Activated naive CD4-positive, alpha-beta T cell treated with anti-CD3 and anti-CD28 coated beads, Interleukin-2, amount 50 U/mL, for 72 hours (primary cell): ENCODE measurements at regions not wholly inside any gene's neighbourhood (a gene's known extent, or its start where the extent isn't known, plus 50 kb on each side); places are given as distances from the start of the nearest gene placed in this dataset.

Experiments used
- ATAC-seq, 2 donors: fragments of 150-1000 bp; cut with Tn5 transposase; 2 replicates each; pipeline ENCODE4 v1.10.0; 2021; ENCODE audit warnings: mild to moderate bottlenecking in 2 of 2, moderate library complexity in 2 of 2
- DNase-seq, 2 donors: peaks; one replicate each; pipeline ENCODE4 v3.0.0; 2021 to 2022; ENCODE audit warnings: low spot score in 2 of 2
- H3K27ac Mint-ChIP-seq, 2 donors: one replicate each; pipeline ENCODE4 v1.8.0; 2022; ENCODE audit warnings: mild to moderate bottlenecking in 2 of 2, mixed read lengths in 2 of 2
- H3K36me3 Mint-ChIP-seq, 2 donors: one replicate each; pipeline ENCODE4 v1.8.0; 2022; ENCODE audit warnings: mixed read lengths in 2 of 2
- H3K9me3 Mint-ChIP-seq, 2 donors: one replicate each; pipeline ENCODE4 v1.8.0; 2022; ENCODE audit warnings: mixed read lengths in 2 of 2

- H3K27ac Mint-ChIP-seq, result no peak overlapping the region
- ATAC-seq (no peak), DNase-seq (no peak)
- H3K9me3 Mint-ChIP-seq, result peaks cover 0 to 6% of the 10 kb centered on the region in 2 donors
- H3K36me3 Mint-ChIP-seq, result no peaks in the 10 kb centered on the region
Observed at GRCh38 chr16:9306753-9307152, 215.3 kb downstream of the HAPSTR1 start.

DNA sequence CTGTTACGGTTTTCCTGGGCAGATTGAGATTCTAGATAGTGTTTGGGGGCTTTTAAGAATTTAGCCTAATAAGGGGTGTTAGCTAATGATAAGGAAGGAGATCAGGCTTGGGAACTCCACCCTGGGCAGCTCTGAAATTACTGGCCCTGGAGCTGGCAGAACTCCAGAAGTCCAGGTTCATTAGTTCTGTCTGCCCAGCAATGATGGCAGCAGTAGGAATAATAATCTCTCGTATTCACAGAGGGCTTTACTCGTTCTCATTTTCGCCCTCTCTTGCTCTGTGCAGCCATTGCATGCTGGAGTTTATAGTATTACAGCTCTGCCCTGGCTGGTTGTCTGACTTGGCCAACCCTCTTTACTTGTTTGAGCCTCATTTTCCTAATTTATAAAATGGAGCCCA lies 216.0 kb downstream of the HAPSTR1 start:
- Mint-ChIP-seq H3K36me3 (no peaks in the 10 kb centered on the region), H3K9me3 (peaks cover 0 to 10% of the 10 kb centered on the region in 2 donors), H3K27ac (no peak overlapping the region)
- DNase-seq, result no peak
- ATAC-seq, result no peak

DNA sequence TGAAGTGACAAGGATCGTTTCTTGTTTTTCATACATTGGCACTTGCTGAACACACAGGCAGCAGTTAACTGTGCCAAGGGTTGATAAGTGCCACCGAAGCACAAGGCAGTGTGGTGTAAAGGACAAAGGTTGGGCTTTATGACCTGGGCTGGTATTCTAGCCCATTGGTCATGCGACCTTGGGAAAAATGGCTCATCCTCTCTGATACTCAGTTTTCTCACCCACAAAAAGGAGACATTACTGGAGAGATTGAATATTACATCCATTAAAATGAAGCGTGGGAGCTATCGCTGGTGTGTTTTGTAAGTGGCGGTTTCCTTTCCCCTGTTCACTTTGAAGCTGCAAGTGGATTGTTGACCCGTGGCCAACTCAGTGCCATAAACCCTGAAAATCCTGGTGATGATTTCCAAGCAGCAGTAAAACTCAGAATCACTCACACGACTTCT lies 216.9 kb downstream of the HAPSTR1 start:
- H3K9me3 Mint-ChIP-seq, result peaks cover 0 to 10% of the 10 kb centered on the region in 2 donors
- no peak overlapping the region for H3K27ac Mint-ChIP-seq
- H3K36me3 Mint-ChIP-seq, result peaks cover 0 to 4% of the 10 kb centered on the region in 2 donors
- DNase-seq, result no peak
- no peak for ATAC-seq

GRCh38 chr16:9308850-9309249 lies 217.4 kb downstream of the HAPSTR1 start:
- DNase-seq (no peak), ATAC-seq (no peak)
- Mint-ChIP-seq H3K27ac (no peak overlapping the region), H3K36me3 (peaks cover 0 to 7% of the 10 kb centered on the region in 2 donors), H3K9me3 (peaks cover 5 to 14% of the 10 kb centered on the region in 2 donors)

DNA sequence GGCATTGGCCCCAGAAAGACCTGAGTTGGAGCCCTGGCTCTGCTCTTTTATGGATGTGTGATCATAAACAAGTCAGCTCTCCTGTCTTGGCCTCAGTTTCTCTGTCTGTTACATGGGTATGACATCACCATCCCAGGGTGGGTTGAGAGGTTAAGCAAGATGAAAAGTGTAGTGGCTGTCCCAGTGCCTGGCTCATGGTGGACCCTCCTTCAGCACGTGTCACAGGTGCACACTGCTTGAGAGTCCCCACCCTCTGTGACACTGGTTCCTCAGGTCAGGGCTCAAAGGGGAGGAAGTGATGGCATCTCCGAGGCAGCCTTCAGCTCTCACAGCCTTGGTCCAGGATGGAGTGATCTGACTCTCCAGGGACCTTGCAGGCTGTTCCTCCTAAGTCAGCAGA lies 218.4 kb downstream of the HAPSTR1 start:
- Mint-ChIP-seq H3K9me3 (peaks cover 7 to 21% of the 10 kb centered on the region in 2 donors), H3K36me3 (peaks cover 0 to 13% of the 10 kb centered on the region in 2 donors), H3K27ac (no peak overlapping the region)
- no peak for ATAC-seq
- no peak for DNase-seq

DNA sequence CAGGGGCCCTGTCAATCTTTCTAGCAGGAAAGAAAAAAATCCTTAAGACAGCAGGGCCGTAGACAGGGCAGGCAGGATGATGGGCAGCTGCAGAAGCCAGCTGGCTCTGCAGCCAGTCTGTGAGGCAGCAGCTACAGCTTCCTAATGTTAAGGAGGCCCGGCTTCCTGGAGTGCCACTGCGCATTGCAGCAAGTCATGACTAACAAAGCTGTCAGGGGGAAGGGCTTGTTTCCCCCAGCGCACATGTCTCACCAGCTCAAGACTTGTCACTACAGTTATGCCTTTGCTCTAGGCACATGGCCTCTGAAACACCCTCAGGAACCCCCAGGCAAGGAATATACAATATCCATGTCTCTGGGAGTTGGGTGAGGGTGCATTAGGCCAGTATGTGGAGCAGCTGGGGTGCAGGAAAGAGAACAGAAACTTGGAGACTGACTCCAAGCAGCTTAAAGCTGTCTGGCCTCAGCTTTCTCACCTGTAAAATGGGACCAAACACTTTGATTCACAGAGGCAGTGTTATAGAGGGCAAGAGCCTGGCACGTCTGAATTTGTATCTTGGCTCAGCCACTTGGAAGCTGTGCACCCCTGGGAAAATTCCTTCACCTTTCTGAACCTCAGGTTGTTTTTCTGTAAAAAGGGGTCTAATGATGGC lies 220.0 kb downstream of the HAPSTR1 start:
- peaks cover 0 to 13% of the 10 kb centered on the region in 2 donors for H3K36me3 Mint-ChIP-seq
- ATAC-seq, result no peak
- DNase-seq, result no peak
- peaks cover 15 to 21% of the 10 kb centered on the region in 2 donors for H3K9me3 Mint-ChIP-seq
- H3K27ac Mint-ChIP-seq, result no peak overlapping the region

- DNase-seq, result no peak
- H3K27ac Mint-ChIP-seq, result no peak overlapping the region
- H3K9me3 Mint-ChIP-seq, result peaks cover 20 to 30% of the 10 kb centered on the region in 2 donors
- peaks cover 0 to 24% of the 10 kb centered on the region in 2 donors for H3K36me3 Mint-ChIP-seq
- no peak for ATAC-seq
Observed at GRCh38 chr16:9316008-9316407, 224.6 kb downstream of the HAPSTR1 start.

DNA sequence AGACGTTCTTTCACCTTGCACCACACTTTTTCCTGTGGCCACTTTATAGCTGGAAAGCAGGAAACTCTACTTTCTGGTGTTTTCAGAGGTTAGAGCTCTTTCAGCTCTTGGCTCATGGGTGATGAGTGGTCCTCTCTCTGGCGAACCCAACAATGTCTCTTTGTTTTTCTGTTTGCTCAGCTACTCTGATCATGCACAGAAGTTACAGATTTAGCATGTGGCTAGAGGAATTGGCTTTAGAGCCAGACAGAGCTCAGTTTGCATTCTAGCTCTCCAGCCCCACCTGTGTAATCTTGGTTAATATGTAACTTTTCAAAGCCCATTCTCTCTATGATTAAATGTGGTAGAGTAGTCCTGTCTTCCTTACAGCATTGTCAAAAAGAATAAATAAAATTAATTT lies 225.2 kb downstream of the HAPSTR1 start:
- DNase-seq (no peak), ATAC-seq (no peak)
- no peak overlapping the region for H3K27ac Mint-ChIP-seq
- H3K36me3 Mint-ChIP-seq, result peaks cover 0 to 24% of the 10 kb centered on the region in 2 donors
- peaks cover 20 to 32% of the 10 kb centered on the region in 2 donors for H3K9me3 Mint-ChIP-seq

DNA sequence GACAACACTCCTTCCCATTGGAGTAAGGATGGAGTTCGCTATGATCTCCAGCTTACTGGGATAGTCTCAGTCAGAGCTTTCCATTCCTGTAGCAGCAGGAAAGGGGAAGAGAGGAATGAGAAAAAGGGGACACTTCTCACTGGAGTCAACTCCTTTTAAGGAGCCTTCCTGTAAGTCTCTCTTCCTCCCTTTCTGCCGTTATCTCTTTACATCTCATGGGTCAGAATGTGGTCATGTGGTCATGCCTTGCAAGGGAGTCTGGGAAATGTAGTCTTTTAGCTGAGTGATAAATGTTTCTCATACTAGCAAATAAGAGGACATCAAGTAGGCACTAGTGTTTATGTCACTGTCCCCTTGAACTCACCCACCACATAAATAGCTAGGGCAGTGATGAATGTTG lies 227.3 kb downstream of the HAPSTR1 start:
- DNase-seq, result no peak
- peaks cover 0 to 18% of the 10 kb centered on the region in 2 donors for H3K36me3 Mint-ChIP-seq
- H3K27ac Mint-ChIP-seq, result no peak overlapping the region
- no peak for ATAC-seq
- peaks cover 16 to 19% of the 10 kb centered on the region in 2 donors for H3K9me3 Mint-ChIP-seq

DNA sequence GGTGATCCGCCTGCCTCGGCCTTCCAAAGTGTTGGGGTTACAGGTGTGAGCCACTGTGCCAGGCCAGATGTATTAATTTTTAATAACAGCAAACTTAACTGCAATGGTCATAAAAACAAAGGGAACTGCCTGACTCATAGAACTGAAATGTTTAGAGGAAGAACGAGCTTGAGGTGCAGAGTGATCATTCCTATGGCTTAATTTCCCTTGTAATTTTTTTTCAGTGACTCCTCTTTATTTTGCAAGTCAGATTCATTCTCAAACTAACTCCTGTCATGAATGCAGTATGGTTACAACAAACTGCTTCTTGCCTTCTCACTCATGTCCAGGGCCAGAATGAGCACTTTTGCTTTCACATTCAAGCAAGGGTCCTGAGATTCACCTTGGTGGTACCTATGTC lies 231.3 kb downstream of the HAPSTR1 start:
- no peak for ATAC-seq
- H3K27ac Mint-ChIP-seq, result no peak overlapping the region
- peaks cover 0 to 11% of the 10 kb centered on the region in 2 donors for H3K36me3 Mint-ChIP-seq
- no peak for DNase-seq
- peaks cover 5 to 22% of the 10 kb centered on the region in 2 donors for H3K9me3 Mint-ChIP-seq

DNA sequence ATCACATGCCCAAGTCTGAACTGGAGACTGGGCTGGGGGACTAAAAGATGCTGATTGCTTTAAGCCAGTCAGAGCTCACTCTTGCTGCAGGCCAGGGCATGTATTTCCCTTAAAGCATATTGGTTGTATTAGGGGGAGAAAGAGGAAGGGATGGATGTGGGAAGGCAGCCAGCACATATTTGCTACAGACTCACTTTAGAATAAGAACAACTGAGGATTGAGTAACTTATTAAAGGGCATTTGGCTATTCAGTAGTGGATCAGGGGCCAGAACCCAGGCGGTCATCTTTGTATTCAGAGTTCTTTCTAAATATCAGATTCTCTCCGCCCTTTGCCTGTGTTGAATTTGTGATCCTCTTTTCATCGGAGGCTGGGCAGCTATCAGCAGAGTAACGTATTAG lies 231.7 kb downstream of the HAPSTR1 start:
- H3K36me3 Mint-ChIP-seq, result peaks cover 0 to 11% of the 10 kb centered on the region in 2 donors
- no peak for ATAC-seq
- H3K9me3 Mint-ChIP-seq, result peaks cover 5 to 23% of the 10 kb centered on the region in 2 donors

GRCh38 chr16:9327253-9327652 lies 235.8 kb downstream of the HAPSTR1 start:
- Mint-ChIP-seq H3K36me3 (no peaks in the 10 kb centered on the region), H3K27ac (no peak overlapping the region), H3K9me3 (peaks cover 0 to 15% of the 10 kb centered on the region in 2 donors)
- ATAC-seq, result no peak
- DNase-seq, result no peak

More for the DNA sequence above, 231.7 kb downstream of the HAPSTR1 start:
- H3K27ac Mint-ChIP-seq, result no peak overlapping the region
- no peak for DNase-seq

DNA sequence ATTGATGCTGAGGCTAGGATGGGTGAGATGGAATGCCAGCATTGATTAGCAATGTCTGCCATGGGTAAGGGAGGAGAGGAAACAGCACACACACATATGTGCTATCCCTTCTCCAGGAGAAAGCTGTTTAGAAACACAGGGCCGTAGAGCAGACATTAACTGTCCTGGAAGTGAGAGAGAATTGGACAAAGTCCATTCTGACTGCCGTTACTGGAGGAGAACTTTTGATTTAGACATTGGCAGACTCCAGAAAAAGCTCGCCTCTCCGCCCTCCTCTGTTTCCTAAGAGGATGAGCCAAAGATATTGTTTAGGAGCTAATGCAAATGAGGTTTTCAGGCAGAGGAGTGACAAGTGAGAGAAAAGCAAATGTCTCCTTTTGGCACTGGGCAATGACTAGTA lies 237.0 kb downstream of the HAPSTR1 start:
- H3K9me3 Mint-ChIP-seq, result peaks cover 0 to 15% of the 10 kb centered on the region in 2 donors
- ATAC-seq (no peak), DNase-seq (no peak)
- no peak overlapping the region for H3K27ac Mint-ChIP-seq
- no peaks in the 10 kb centered on the region for H3K36me3 Mint-ChIP-seq

DNA sequence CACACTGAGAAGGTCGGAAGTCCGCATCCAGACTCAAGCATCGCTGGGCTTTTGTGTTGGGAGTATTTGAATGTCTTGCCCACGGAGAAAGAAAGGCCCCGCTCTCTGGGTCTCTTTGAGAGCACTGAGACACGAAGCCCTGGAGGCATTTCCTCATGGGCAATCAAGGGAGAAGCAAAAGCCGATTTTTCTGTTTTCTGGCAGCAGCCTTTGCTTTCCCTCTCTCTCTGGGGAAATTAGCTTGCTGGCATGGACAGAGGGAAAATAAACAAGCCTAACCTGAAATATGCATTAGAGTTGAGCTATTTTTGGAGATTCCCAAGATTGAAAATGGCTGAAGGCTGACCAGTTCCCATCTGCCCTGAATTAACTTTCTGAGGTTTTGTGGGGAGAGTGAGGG lies 238.7 kb downstream of the HAPSTR1 start:
- ATAC-seq, result no peak
- Mint-ChIP-seq H3K27ac (no peak overlapping the region), H3K9me3 (peaks cover 0 to 15% of the 10 kb centered on the region in 2 donors), H3K36me3 (no peaks in the 10 kb centered on the region)
- no peak for DNase-seq

- H3K9me3 Mint-ChIP-seq, result peaks cover 0 to 8% of the 10 kb centered on the region in 2 donors
- H3K27ac Mint-ChIP-seq, result no peak overlapping the region
- DNase-seq (no peak), ATAC-seq (no peak)
- H3K36me3 Mint-ChIP-seq, result no peaks in the 10 kb centered on the region
Observed at GRCh38 chr16:9331503-9331902, 240.1 kb downstream of the HAPSTR1 start.

GRCh38 chr16:9332574-9333148 lies 241.2 kb downstream of the HAPSTR1 start:
- DNase-seq, result no peak
- Mint-ChIP-seq H3K9me3 (peaks cover 0 to 8% of the 10 kb centered on the region in 2 donors), H3K36me3 (no peaks in the 10 kb centered on the region)

GRCh38 chr16:9333469-9333868 lies 242.0 kb downstream of the HAPSTR1 start:
- H3K36me3 Mint-ChIP-seq, result no peaks in the 10 kb centered on the region
- no peak for DNase-seq

More at GRCh38 chr16:9332574-9333148, 241.2 kb downstream of the HAPSTR1 start:
- no peak overlapping the region for H3K27ac Mint-ChIP-seq
- ATAC-seq, result no peak

GRCh38 chr16:9334103-9334502 lies 242.7 kb downstream of the HAPSTR1 start:
- DNase-seq (no peak), ATAC-seq (no peak)
- Mint-ChIP-seq H3K36me3 (no peaks in the 10 kb centered on the region), H3K27ac (no peak overlapping the region), H3K9me3 (peaks cover 0 to 5% of the 10 kb centered on the region in 2 donors)

More at GRCh38 chr16:9333469-9333868, 242.0 kb downstream of the HAPSTR1 start:
- H3K9me3 Mint-ChIP-seq, result peaks cover 0 to 5% of the 10 kb centered on the region in 2 donors
- H3K27ac Mint-ChIP-seq, result no peak overlapping the region
- no peak for ATAC-seq
